Epithelial cell of esophagus (primary cell): ENCODE measurements at regions not wholly inside any gene's neighbourhood (a gene's known extent, or its start where the extent isn't known, plus 50 kb on each side); places are given as distances from the start of the nearest gene placed in this dataset.

Experiments
- DNase-seq: peaks from one replicate; pipeline ENCODE4 v3.0.0; 2010; ENCODE audit warnings: low read depth
- H3K4me3 ChIP-seq: 2 replicates; pipeline ENCODE4 v1.5.1; 2011; ENCODE audit warnings: mild to moderate bottlenecking, low read length, control low read depth
- CTCF ChIP-seq: IDR thresholded peaks from 2 replicates; pipeline ENCODE4 v1.5.1; 2011; ENCODE audit warnings: low read depth, mild to moderate bottlenecking, low read length, control low read depth, inconsistent platforms; ENCODE audit not compliant: insufficient read depth; ENCODE audit errors: missing control alignments

DNA sequence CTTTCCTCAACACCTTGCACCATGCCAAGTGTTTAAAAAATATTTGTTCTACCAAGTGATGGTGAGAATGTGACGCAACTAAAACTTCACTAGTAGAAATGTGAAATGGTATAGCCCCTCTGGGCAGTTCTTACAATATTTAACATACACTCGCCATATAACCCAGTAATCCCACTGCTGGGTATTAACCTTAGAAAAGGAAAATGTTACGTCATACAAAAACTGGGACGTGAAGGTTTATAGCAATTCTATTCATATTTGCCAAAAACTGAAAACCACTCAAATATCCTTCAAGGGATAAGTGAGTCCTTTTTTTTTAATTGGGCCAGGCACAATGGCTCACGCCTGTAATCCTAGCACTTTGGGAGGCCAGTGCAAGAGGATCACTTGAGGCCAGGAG, 279.3 kb downstream of the SKIDA1 start:
- no peak for TF ChIP-seq CTCF
- no peak overlapping the region for H3K4me3 ChIP-seq
- DNase-seq, result no peak

DNA sequence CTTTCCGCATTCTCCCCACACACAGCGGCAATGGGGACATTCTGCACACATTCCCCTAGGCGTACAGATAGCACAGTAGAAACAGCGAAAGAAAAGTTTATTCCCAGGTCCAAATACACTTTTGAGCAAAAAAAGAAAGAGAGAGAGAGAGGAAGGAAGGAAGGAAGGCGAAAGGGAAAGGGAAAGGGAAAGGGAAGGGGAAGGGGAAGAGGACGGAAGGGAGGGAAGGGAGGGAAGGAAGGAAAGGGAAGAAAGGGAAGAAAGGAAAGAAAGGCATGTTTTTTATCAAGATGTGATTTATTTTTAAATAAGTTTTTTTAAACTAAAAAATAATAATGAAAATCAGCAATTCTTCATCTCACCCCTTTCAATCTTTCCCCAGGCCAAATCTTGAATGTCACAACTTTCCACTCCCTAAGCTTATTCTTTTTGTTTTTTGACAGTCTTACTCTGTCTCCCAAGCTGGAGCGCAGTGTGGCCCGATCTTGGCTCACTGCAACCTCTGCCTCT, 281.7 kb downstream of the SKIDA1 start:
- TF ChIP-seq CTCF, result no peak
- DNase-seq, result no peak

DNA sequence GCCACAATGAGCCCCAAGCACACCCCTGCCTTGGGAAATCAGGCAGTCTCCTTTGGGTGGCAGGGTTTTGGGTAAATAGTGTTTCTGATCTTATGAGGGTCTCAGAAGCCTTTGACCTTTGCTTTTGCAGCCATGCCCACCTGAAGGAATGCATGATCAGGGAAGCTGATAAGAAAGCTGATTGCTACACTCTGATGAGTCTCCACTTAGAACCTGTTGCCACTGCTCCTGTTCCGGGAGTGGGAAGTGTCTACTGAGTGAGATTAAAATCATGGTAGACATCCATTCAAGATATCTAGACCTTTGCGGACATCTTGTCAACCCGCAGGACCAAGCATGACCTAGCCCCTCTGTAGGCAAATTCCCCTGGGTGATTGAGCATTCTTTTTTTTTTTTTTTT, 282.6 kb downstream of the SKIDA1 start:
- no peak for TF ChIP-seq CTCF
- DNase-seq, result no peak
- H3K4me3 ChIP-seq, result no peak overlapping the region

More for the DNA sequence above, 281.7 kb downstream of the SKIDA1 start:
- H3K4me3 ChIP-seq, result no peak overlapping the region

DNA sequence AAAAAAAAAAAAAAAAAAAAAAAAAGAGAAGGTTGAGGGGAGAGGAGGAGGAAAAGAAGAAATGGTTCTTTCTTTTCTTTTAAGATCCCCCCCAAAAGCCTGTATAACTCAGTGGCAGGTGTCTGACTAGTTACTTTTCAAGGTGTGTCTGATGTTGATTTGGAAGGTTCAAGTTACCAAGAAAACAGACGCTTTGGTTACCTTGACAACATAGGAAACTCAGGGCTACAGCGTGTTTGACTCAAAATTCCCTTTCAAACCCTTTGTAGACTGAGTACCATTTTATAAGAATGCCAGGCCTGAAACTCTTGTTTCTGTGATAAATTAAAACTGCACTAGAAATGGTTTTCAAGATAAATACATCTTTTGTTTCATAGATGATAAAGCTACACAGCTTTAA, 286.8 kb downstream of the SKIDA1 start:
- no peak overlapping the region for H3K4me3 ChIP-seq
- TF ChIP-seq CTCF, result no peak
- DNase-seq, result no peak

DNA sequence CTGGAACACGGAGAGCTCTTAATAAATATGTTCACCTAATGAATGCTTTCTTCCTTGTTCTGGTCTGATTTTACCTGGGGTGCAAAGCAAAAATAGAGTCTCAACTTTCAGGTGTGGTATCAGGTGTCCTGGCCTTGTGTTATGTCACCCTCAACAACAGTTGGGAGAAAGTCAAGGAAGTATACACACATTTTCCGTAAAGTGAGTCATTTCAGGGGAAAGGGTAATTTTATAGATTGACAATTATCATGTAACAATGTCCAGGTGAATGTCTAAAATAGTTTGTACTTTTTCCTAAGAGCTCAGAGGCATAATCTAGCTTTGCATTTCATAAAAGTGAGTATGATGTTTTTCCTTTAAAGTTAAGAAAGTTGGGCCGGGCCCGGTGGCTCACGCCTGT, 287.4 kb downstream of the SKIDA1 start:
- TF ChIP-seq CTCF, result no peak
- no peak overlapping the region for H3K4me3 ChIP-seq
- no peak for DNase-seq

GRCh38 chr10:21234761-21235160, 290.7 kb downstream of the SKIDA1 start:
- H3K4me3 ChIP-seq, result no peak overlapping the region
- no peak for DNase-seq
- TF ChIP-seq CTCF, result no peak

DNA sequence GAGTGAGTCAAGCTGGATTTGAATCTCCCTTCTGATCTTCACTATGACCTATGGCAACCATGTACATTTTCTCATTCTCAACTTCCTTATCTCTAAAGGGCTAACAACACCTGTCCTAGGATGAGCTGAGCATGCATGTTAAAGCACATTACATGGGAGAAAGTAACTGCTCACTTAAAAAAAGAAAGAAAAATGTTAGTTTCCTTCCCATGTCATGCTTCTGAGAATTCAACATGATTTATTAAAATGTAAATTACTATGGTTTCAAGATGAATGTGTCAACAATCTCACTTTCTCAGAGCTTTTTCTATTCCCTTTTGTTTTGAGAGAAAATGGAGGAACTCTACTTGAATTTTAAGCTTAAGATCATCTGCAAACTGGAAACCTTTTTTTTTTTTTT, 295.3 kb downstream of the SKIDA1 start:
- no peak for TF ChIP-seq CTCF
- H3K4me3 ChIP-seq, result no peak overlapping the region
- DNase-seq, result no peak
